GM04503 (cell line): ENCODE measurements at regions not wholly inside any gene's neighbourhood (a gene's known extent, or its start where the extent isn't known, plus 50 kb on each side); places are given as distances from the start of the nearest gene placed in this dataset.
"Not testable (repeated sequence)": the region's sequence is repeated elsewhere in the genome, so short reads cannot be mapped to it uniquely, and the experiment has no call there.

Experiments used
- DNase-seq: peaks from one replicate; pipeline ENCODE4 v3.0.0-alpha.2; 2012; ENCODE audit warnings: low read depth

DNA sequence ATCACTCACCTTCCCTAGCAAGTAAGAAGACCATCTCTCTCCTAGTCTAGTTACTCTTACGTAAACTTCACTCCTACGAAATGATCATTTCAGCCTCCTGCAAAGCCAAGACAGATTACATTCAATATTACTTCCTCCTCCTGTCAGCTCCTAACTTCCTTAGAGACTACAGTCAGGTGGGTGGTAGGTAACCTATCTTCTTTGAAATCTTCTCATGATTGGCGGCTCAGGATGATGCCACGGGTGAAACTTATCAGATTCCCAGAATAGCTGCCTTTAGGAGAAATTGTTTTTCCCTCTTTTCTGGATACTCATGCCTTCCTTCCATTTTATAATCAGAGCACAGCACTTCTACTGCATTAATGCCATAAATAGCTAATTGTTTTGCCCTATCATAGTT is 744.8 kb upstream of the HS3ST1 start:
- DNase-seq: no peak

DNA sequence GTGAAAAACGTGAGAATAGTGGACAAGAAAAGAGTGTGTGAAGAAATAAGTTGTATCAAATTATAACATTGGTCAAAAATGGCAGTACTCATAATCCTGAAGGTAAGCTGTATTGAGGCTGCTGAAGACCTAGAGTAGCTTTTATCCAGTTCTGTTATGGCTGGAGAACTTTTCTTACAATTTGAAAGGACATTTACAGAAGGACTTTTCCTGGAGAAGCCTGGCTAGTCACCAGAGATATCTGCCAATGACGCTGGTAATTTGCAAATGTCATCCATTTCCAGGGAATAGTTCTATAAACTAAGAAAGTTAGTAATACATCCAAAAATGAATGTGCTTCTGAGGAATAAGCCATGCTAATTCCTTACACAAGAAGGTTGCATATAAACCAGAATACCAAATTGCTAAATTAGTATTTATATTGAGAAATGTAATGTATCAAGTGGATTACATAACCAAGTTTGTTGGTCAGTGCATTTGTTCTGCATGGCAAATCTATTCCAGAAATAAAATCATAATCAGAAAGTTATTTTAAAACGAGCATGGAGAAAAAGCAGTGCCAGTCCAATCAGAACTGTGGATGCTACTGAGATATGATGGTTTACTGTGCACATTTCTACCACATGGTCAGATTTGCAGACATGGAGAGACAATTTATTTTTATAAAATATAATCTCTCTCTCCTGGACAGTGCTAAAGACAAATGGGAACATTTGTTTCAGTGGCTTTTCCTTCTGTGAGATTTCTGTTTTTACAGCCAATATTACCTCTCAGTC is 743.7 kb upstream of the HS3ST1 start:
- DNase-seq: no peak

DNA sequence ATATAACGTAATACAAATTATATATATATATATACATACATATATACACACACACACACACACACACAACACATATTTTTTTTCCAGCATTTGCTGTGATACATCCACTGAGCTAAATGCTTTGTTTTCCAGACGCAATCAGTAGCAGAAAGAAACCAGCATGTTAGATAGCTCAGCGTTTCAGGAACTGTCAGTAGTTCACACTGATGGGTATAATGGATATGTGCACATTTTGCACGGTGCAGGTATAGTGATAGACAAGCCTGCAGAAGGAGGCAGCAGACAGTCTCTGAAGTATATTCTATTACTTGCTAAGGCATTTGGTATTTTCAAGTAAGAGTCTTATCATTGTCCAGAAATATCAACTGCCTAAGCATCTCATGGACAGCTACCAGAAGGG is 741.6 kb upstream of the HS3ST1 start:
- no peak for DNase-seq

DNA sequence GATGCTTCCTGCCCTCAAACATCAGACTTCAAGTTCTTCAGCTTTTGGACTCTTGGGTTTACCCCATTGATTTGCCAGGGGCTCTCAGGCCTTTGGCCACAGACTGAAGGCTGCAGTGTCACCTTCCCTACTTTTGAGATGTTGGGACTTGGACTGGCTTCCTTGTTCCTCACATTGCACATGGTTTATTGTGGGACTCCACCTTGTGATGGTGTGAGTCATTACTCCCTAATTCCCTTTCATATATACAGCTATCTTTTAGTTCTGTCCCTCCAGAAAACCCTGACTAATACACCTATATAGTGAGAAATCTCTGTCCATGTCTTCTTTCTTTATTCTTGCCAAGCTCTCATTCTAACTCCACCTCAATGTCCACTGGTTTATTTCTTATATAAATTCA is 736.9 kb upstream of the HS3ST1 start:
- no peak for DNase-seq

DNA sequence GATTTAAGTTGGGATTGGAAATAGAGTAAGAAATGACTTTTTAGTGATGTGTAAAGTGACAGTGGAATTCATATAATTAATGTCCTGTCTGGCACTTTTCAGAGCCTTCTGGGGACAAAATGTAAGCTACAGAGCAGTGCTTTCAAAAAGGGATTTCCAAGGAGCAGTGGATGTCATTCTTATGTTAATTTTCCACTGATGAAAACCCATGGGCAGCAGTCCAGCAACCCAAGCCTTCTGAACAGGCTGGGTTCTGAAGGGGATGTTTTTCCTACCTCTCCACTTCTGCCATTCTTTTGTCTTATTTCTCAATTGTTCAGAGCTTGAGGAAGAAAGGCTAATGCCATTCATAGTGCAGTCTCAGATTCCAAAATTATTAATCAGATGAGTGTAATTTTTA is 717.6 kb upstream of the HS3ST1 start:
- DNase-seq: no peak

DNA sequence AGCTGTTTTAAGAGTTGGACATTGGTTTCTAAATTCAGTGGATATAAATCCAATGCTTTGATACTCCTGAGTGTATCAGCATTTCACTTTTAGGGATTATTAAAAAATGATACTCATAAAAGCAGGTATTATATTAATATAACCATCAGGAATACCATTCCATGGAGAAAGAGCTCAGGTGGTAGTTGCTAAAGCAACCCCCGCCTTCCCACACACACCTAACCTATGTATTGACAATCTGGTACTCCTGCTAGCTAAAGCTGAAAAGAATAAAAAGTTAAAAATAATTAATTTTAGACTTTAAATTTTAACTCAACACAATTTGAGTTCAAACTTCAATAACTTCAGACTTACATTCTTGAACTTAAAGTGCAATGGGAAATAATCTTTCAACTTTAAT is 717.1 kb upstream of the HS3ST1 start:
- DNase-seq: no peak

DNA sequence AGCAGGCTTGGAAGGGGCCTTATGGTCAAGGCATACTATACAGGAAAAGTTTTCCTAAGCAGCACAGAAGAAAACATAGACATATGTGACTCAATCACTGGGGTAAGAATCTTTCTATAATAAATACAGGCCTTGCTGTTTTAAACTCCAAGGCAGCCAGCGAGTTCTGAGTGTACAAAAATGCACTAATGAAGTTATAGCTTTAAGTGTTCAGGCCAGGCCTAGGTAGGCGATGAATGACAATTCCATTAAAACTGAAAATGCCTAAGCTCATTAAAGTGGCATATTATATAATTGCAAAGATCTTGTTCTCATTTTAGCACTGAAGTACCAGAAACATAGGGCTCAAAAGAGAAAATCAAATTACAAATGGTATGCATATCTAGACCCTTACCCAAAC is 716.4 kb upstream of the HS3ST1 start:
- DNase-seq: no peak

DNA sequence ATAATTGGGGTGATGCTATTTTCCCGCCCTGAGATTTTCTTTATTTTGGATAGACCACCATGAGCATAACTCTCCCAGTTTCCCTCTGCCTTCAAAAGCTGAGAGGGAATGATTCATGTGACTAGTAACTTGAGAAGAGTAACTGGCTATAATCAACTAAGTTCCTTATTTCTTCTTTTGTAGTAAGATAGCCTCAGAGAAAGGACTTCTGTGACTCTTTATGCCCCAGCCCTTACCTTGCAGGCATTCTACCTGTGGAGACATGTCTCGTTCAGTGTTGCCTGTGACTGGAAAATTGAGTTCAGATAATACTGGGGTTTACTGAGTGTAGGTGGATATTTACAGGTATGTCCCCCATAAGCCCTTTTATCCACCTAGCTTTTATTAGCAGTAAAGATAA is 715.4 kb upstream of the HS3ST1 start:
- DNase-seq: no peak

DNA sequence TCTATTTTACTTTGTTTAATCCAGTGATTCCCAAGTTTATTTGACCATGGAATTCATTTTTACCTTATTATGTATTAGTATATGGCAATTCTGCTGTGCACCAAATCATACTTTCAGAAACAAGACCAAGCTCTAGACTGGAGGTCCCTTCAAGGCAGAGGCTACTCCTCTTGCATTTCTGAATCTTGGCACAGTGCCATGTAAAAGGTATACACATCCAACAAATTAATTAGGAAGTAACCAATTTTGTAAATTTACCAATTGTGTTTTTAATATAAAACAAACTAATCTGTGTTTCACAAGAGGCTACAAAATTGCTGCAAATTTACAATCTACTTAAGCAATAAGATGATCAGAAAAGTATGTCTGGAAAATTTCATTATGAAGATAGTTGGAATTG is 712.2 kb upstream of the HS3ST1 start:
- DNase-seq: no peak

DNA sequence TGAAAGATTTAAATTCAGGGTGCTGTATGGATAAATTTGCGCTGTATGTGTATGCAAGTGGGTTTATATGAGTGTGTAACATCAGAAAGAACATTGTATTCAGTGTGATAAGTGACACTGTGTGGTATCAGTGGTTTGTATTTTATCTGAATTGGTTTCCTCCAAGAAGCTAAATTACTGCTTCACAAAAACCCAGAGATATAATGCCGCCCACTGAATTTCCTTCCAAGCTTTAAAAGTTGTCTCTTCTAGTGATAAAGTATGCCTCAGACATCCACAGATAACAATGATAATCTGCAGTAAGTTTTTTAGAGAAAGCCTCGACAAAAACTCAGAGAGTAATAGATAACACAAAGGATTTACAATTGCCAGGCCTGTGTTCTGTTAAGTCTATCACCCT is 710.6 kb upstream of the HS3ST1 start:
- DNase-seq: no peak

DNA sequence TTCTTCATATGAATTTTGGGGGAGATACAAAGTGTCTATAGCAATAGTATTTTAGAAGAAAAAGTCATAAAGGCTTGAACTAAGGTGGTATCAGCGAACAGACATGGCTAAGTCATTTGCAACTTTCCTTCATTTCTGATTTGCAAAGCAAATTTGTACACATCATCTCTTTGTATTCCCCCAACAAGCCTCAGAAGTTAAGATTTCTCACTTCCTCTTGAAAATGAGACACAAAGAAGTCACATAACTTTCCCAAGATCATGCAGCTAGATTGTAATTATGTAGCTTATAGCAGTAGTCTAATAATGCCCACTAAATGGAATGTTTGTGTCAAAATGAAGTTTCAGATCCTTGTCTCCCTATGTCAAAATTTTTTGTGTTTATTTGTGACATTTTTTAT is 709.8 kb upstream of the HS3ST1 start:
- DNase-seq: no peak

DNA sequence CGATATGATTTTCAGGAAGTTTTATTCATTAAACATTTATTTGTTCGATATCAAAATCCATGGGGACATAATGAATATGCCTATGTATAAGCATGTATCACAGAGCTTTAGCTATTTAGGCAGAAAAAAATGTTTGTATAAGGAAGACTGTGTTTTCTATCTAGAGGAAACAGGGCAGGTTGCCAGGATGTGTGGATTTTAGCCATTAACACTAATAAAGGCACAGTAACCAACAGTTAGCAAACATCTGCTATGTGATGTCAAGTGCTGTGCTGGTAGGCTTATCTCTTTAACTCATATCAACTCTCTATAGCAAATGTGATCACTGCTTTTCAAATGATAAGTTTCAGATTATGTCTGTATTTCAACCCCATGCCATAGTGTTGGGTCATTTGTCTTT is 708.9 kb upstream of the HS3ST1 start:
- DNase-seq: no peak

DNA sequence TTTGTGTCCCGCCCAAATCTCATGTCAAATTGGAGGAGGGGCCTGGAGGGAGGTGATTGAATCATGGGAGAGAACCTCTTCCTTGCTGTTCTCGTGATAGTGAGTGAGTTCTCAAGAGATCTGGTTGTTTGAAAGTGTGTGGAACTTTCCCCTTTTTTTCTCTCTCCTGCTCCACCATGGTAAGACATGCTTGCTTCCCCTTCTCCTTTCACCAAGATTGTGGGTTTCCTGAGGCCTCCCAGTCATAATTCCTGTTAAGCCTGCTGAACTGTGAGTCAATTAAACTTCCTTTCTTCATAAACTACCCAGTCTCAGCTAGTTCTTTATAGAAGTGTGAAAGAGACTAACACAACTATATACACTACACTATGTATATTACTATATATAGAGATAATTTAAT is 697.8 kb upstream of the HS3ST1 start:
- DNase-seq: no peak

DNA sequence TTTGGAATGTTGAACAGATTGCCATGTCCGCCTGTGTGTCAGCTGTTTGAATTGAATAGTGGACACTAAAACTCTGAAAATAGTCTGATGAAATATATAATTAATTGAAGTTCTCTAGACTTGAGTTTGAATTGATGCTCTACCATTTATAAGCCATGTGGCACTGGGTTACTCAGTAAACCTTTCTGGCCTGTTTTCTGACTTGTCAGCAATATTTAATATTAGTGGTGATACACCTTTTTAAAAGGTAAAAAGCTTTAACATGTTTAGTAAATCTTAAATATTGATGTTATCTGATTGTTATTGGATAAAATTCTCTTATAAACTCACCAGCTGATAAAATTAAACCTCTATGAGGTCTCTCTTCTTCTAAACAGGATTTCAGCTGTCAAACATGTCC is 695.4 kb upstream of the HS3ST1 start:
- no peak for DNase-seq

DNA sequence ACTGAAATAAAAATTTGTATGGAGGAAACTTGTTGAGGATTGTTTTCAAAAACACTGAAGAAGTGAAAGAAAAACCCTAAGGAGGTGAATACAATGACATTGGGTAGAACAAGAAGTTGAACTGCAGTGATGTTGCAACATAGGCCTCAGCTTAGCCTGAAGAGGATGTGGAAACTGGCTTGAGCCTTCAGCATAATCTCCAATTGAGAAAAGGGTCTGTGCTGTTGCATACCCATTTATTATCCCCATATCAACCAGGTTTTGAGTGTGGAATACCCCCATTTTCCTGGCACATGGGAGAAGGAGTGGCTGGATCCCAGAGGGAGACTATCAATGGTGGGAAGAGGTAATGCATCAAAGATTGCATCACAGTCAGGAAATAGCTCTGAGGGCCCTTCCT is 695.0 kb upstream of the HS3ST1 start:
- no peak for DNase-seq

DNA sequence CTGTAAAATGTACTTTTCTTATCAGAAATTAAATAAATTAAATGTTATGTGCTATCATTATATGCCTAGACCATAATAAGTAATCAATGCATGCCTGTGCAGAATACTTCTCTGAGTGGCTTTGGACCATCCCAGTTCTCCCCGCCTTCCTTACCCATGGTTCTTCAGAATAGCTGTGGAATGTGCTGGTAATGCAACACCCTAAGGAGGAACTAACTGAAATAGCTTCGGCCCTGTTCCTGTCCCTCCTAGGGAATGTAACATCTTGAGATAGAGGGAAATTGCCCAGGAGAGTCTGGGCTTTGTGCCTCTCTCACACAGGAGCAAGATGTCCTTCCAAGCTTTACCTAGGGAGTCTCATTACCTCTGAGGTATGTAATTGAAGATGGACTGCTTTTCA is 693.6 kb upstream of the HS3ST1 start:
- no peak for DNase-seq

DNA sequence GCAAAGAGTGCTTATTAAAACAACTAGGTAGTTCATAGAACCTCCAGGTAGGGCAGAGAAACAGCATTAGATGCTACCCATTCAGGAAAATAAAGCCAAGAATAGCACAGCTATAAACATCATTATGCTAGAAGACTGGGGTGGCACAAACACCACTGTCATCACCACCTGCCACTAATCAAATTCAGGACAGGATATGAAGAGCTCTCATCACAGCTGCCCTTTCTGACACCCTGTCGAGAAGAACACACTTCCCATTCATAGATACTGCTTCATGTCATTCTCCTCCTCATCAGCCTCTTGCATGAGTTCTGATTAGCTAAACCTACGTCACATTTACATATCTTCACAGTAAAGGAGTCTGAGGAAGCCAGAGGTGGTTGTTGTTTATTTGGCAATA is 692.3 kb upstream of the HS3ST1 start:
- DNase-seq: no peak

DNA sequence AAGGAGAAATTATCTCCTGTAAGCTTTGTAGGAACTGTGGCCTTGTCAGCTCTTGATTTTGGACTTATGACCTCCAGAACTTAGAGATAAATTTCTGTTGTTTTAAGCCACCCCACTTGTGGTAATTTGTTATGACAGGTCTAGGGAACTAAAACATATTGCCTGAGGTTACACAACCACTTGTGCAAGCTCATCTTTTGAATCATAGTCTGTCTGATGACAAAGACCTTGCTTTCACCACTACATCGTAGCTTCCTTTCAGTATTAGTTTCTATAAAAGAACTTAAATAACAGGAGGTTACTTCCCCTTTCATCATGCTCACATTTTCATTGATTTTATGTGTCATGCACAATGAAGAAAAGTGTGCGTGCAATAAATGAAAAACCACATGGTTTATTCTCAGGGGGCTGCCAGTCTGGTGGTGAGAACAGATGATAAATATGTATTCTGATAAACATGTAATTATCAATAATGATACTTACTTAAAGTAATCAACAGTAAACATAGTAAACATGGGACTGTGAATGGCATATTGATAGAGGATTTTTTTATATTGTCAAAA is 690.0 kb upstream of the HS3ST1 start:
- DNase-seq: no peak

DNA sequence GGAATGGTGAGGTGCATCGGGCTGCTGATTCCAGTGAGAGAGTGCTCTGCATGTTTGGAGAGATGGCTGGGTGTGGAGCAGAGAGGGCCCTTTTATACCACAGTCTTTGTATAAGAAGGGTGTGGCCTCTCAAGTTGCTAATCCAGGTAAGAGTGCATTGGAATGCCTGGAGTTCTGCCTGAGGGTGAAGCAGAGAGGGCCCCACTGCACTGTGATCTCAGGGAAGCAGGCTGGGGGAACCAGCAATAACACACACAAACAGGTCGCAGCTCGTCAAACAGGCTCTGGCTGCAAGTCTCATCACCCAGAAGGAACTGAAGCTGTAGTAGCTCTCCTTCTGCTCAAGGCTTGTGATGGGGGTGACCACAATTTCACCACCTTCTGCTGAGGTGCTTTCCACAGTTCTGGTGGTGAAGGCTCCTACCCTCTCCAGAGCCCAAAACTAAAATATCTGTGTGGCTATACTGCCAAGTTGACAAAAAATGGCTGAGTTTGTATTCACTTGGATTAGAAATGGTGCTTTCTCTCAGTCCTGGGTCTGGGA is 687.4 kb upstream of the HS3ST1 start:
- DNase-seq: no peak

DNA sequence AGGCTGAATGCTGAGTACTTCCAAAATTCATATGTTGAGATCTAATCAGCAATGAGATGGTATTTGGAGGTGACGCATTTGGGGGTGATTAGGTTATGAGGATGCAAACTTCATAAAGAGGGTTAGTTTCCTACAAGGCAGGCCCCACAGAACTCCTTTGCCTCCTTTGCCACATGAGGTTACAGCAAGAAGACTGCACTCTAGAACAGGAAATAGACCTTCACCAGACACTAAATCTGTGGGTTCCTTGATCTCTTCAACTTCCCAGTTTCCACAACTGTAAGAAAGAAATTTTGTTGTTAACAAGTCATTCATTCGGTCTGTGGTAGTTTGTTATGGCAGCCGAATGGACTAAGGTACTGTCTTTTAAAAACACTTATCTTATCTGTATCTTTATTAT is 681.9 kb upstream of the HS3ST1 start:
- no peak for DNase-seq

DNA sequence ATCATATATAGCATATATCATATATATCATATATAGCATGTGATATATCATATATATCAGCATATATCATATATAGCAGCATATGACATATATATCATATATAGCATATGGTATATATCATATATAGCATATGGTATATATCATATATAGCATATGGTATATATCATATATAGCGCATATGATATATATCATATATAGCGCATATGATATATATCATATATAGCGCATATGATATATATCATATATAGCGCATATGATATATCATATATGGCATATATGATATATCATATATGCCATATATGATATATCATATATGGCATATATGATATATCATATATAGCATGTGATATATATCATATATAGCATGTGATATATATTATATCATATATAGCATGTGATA is 680.4 kb upstream of the HS3ST1 start:
- DNase-seq: not testable (repeated sequence)

DNA sequence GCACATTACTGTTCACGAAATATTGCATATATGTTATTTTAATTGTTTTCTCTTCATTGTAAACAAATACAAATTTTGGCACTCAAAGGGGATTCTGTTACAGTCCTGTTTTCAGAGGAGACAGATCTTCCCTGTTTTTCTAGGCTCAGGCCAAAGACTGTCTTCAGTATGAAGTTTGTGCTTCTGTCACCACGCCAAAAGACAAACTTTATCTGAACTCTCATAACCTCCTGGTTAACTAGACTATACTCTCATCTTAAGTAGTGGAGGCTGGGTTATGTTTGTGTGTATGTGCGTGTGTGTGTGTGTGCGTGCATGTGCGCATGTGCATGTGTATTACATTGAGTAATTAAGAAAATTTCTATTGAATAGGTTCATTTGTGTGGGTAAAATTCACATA is 676.8 kb upstream of the HS3ST1 start:
- DNase-seq: no peak

DNA sequence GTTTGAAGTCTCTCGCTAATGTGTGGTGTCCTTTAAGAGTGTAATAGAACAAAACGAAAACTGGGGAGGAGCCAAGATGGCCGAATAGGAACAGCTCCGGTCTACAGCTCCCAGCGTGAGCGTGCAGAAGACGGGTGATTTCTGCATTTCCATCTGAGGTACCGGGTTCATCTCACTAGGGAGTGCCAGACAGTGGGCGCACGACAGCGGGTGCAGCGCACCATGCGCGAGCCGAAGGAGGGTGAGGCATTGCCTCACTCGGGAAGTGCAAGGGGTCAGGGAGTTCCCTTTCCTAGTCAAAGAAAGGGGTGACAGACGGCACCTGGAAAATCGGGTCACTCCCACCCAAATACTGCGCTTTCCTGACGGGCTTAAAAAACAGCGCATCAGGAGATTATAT is 661.2 kb upstream of the HS3ST1 start:
- not testable (repeated sequence) for DNase-seq

DNA sequence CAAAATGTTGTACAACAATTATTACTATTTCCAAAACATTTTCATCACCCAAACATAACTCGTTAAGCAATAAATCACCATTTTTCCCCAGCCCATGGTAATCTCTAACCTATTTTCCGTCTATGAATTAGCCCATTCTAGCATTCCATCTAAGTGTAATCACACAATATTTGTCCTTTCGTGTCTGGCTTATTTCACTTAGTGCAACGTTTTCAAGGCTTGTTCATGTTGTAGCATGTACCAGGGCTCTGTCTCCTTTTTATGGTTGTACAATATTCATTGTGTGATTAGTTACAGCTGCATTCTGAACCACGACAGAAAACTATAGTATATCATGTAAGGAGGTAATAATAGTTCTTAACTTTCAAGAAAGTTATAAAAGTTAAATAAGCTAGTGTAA is 656.0 kb upstream of the HS3ST1 start:
- no peak for DNase-seq
